Common myeloid progenitor, CD34-positive (primary cell): ENCODE measurements at regions not wholly inside any gene's neighbourhood (a gene's known extent, or its start where the extent isn't known, plus 50 kb on each side); places are given as distances from the start of the nearest gene placed in this dataset.

Source experiments
- CTCF ChIA-PET: fragments of 350-600 bp; sonication (Branson Sonifier 250); formaldehyde crosslinking; loops from one replicate; lab custom pipeline; 2021; ENCODE audit warnings: antibody characterized with exemption; lab: Charles Lee
- POLR2A ChIA-PET: fragments of 350-600 bp; sonication (Branson Sonifier 250); formaldehyde crosslinking; loops from one replicate; lab custom pipeline; 2021; ENCODE audit warnings: antibody characterized with exemption; lab: Charles Lee
- DNase-seq, 3 donors: peaks; one replicate each; pipeline versions ENCODE4 v3.0.0 to v3.0.0-alpha.2; 2013
- H3K27ac ChIP-seq, 2 experiments: 1 replicate in 1 of 2; 2 replicates in 1 of 2; pipeline ENCODE4 v1.7.0; 2013; ENCODE audit warnings: inconsistent platforms in 2 of 2, low read length in 2 of 2, mild to moderate bottlenecking in 2 of 2, low read depth in 1 of 2, moderate library complexity in 1 of 2; ENCODE audit not compliant: severe bottlenecking in 2 of 2, insufficient read depth in 1 of 2, poor library complexity in 1 of 2
- H3K27me3 ChIP-seq, 5 experiments: replicated peaks in 2 of 5; 1 replicate in 3 of 5; 2 replicates in 2 of 5; pipeline versions ENCODE4 v1.6.1 to v1.7.0; 2013; ENCODE audit warnings: low read length in 4 of 5, mild to moderate bottlenecking in 2 of 5, moderate library complexity in 2 of 5, inconsistent platforms in 1 of 5; ENCODE audit not compliant: insufficient read depth in 5 of 5, control insufficient read depth in 4 of 5
- H3K36me3 ChIP-seq, 4 experiments: 1 replicate in 2 of 4; 2 replicates in 2 of 4; pipeline versions ENCODE4 v1.6.1 to v1.7.0; 2013; ENCODE audit warnings: low read length in 3 of 4, control low read depth in 1 of 4, mild to moderate bottlenecking in 1 of 4; ENCODE audit not compliant: control insufficient read depth in 4 of 4, insufficient read depth in 4 of 4
- H3K4me1 ChIP-seq, 4 experiments: 1 replicate in 3 of 4; 2 replicates in 1 of 4; pipeline versions ENCODE4 v1.6.1 to v1.7.1; 2013; ENCODE audit warnings: low read length in 3 of 4, mild to moderate bottlenecking in 3 of 4, control low read depth in 1 of 4, inconsistent platforms in 1 of 4, moderate library complexity in 1 of 4; ENCODE audit not compliant: control insufficient read depth in 4 of 4, insufficient read depth in 4 of 4; ENCODE audit errors: control extremely low read depth in 1 of 4
- H3K4me3 ChIP-seq, 7 experiments: 1 replicate in 4 of 7; 2 replicates in 3 of 7; pipeline versions ENCODE4 v1.5.1 to v1.7.0; 2013; ENCODE audit warnings: mild to moderate bottlenecking in 7 of 7, low read length in 6 of 7, moderate library complexity in 6 of 7, inconsistent platforms in 2 of 7, low read depth in 2 of 7, control low read depth in 1 of 7; ENCODE audit not compliant: insufficient read depth in 4 of 7, control insufficient read depth in 1 of 7; ENCODE audit errors: extremely low read depth in 1 of 7
- H3K9me3 ChIP-seq, 5 experiments: 1 replicate in 4 of 5; 2 replicates in 1 of 5; pipeline versions ENCODE4 v1.6.1 to v1.7.1; 2013; ENCODE audit warnings: low read length in 4 of 5, mild to moderate bottlenecking in 2 of 5, inconsistent platforms in 1 of 5, low read depth in 1 of 5, moderate library complexity in 1 of 5; ENCODE audit not compliant: control insufficient read depth in 4 of 5, insufficient read depth in 2 of 5; ENCODE audit errors: control extremely low read depth in 1 of 5
- WGBS: methylation state at CpG from one replicate; pipeline ENCODE4 v1.1.5; 2013; ENCODE audit not compliant: insufficient coverage; 5-methylcytosine and 5-hydroxymethylcytosine counted together

DNA sequence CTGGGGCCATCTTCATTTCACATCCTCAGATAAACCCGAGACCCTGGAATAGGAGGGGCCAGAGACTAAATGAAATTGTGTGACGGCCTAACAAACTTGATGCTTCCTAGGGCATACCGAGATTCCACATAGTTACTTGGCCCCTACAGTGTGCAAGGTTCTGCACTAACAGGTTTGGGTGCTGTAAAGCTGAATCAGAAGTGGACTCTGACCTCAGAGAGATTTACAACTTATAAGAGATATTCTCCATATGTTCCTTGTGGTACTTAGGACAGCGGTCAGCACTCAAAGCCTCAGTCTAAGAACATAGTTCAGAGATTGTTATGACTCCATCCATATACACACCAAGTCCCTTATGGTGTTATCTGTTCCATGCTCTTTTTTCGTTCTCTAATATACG is 55.1 kb upstream of the FHIP2A start:
- POLR2A ChIA-PET = no interaction called here
- Histone ChIP-seq H3K27me3 (no peaks in the 10 kb centered on the region), H3K4me1 (peaks cover 8 to 17% (median 10%) of the 10 kb centered on the region in 4 experiments), H3K27ac (no peak overlapping the region), H3K4me3 (peak overlapping the region in 1 of 7 experiments; percentile 83), H3K9me3 (no peaks in the 10 kb centered on the region), H3K36me3 (no peaks in the 10 kb centered on the region)
- CTCF ChIA-PET = interaction anchor here (0.7 to 2.4 kb wide), 4 partner anchors 15 to 62 kb away, joined by 3 to 8 read pairs (median 3); no protein-coding TSS in a partner anchor
- no peak for DNase-seq
- WGBS = 93% methylated on average over 2 of the region's 6 CpGs

GRCh38 chr10:114767101-114767985 is 54.2 kb upstream of the FHIP2A start:
- H3K27me3 ChIP-seq = no peaks in the 10 kb centered on the region
- peak in 2 of 3 donors; percentile 63 to 74 for DNase-seq
- peak overlapping the region; percentile 61 to 88 (median 75) for H3K4me3 ChIP-seq
- POLR2A ChIA-PET = no interaction called here
- WGBS = 22% methylated on average over 12 of the region's 33 CpGs
- H3K36me3 ChIP-seq = no peaks in the 10 kb centered on the region
- CTCF ChIA-PET = interaction anchor here (0.7 to 1.4 kb wide), 4 partner anchors 14 to 63 kb away, joined by 3 to 4 read pairs (median 3); no protein-coding TSS in a partner anchor
- no peak overlapping the region for H3K27ac ChIP-seq
- H3K4me1 ChIP-seq = peaks cover 8 to 15% (median 10%) of the 10 kb centered on the region in 4 experiments
- H3K9me3 ChIP-seq = no peaks in the 10 kb centered on the region

- peak in 2 of 3 donors; percentile 54 to 65 for DNase-seq
- CTCF ChIA-PET = interaction anchor here (1.4 kb wide), 1 partner anchor 14 kb away, joined by 3 read pairs; no protein-coding TSS in a partner anchor
- WGBS = under 1% methylated on average over 54 of the region's 85 CpGs
These were observed 53.4 kb upstream of the FHIP2A start for GRCh38 chr10:114767986-114768821.

DNA sequence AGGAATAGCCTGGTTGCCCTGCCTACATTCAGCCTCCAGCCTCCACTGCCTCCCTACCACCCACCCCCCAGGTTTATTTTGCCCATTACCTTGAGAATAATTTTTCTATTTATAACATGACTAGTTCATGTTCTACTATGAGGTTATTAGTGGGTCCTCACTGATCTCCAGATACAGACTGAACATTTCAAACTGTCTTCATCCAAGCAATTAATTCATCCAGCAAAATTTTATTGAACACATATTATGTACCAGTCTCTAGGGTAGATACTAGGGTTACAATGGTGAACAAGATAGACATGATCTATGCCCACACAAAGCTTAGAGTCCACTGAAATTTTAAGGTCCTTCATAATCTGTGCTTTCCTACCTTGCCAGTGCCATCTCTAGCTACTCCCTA is 51.6 kb upstream of the FHIP2A start:
- Histone ChIP-seq H3K9me3 (no peaks in the 10 kb centered on the region), H3K27me3 (no peaks in the 10 kb centered on the region), H3K36me3 (no peaks in the 10 kb centered on the region), H3K27ac (no peak overlapping the region), H3K4me3 (no peak overlapping the region), H3K4me1 (peaks cover 8 to 15% (median 10%) of the 10 kb centered on the region in 4 experiments)
- DNase-seq = no peak
- POLR2A ChIA-PET = no interaction called here
- CTCF ChIA-PET = no interaction called here

More at GRCh38 chr10:114767986-114768821, 53.4 kb upstream of the FHIP2A start:
- H3K27ac ChIP-seq = no peak overlapping the region
- no peaks in the 10 kb centered on the region for H3K36me3 ChIP-seq
- no peaks in the 10 kb centered on the region for H3K27me3 ChIP-seq
- H3K4me1 ChIP-seq = peaks cover 8 to 15% (median 10%) of the 10 kb centered on the region in 4 experiments
- POLR2A ChIA-PET = no interaction called here
- no peaks in the 10 kb centered on the region for H3K9me3 ChIP-seq
- H3K4me3 ChIP-seq = peak overlapping the region; percentile 61 to 88 (median 75)

GRCh38 chr10:114771157-114771556 is 50.4 kb upstream of the FHIP2A start:
- H3K4me1 ChIP-seq = peaks cover 8 to 13% (median 10%) of the 10 kb centered on the region in 4 experiments
- WGBS = no CpG with 5 or more reads among the region's 1 CpG
- H3K27me3 ChIP-seq = no peaks in the 10 kb centered on the region
- H3K4me3 ChIP-seq = no peak overlapping the region
- no peaks in the 10 kb centered on the region for H3K36me3 ChIP-seq
- ChIA-PET CTCF (no interaction called here), POLR2A (no interaction called here)
- no peak for DNase-seq
- H3K9me3 ChIP-seq = no peaks in the 10 kb centered on the region
- H3K27ac ChIP-seq = no peak overlapping the region

- Histone ChIP-seq H3K9me3 (no peaks in the 10 kb centered on the region), H3K4me1 (peaks cover 4 to 9% (median 7%) of the 10 kb centered on the region in 4 experiments), H3K36me3 (no peaks in the 10 kb centered on the region), H3K4me3 (no peak overlapping the region), H3K27ac (no peak overlapping the region), H3K27me3 (no peaks in the 10 kb centered on the region)
- POLR2A ChIA-PET = interaction anchor here (0.6 kb wide), 1 partner anchor 107 kb away, joined by 3 read pairs; no protein-coding TSS in a partner anchor
- DNase-seq = no peak
- CTCF ChIA-PET = no interaction called here
These were observed 49.8 kb upstream of the FHIP2A start for GRCh38 chr10:114771749-114772148.
